Stimulated activated naive CD4-positive, alpha-beta T cell treated with Interleukin-2 at 50 U/mL for 16 hours (primary cell): ENCODE measurements at regions not wholly inside any gene's neighbourhood (a gene's known extent, or its start where the extent isn't known, plus 50 kb on each side); places are given as distances from the start of the nearest gene placed in this dataset.

Experiments used
- DNase-seq: peaks from one replicate; lab custom pipeline; 2025; lab: John Stamatoyannopoulos, UW

DNA sequence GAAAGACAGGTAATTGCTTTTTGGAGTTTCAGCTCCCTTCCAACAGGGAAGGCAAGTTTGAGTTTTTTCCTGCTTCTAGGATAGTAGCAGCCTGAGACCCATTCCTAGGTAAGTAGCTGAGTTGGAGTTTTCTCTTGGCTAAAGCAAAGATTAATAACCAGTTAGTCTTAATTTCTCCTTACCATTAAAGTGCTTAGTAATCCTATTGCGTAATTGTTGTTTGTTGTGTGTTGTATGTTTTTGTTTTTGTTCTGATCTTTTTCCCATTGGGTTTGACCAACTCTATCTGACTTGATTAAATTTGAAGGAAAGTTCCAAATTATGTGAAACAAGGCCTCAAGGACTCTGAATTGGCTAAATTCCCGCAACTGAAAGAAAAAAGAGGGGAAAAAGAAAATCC, 83.5 kb downstream of the TBX22 start:
- no peak for DNase-seq

DNA sequence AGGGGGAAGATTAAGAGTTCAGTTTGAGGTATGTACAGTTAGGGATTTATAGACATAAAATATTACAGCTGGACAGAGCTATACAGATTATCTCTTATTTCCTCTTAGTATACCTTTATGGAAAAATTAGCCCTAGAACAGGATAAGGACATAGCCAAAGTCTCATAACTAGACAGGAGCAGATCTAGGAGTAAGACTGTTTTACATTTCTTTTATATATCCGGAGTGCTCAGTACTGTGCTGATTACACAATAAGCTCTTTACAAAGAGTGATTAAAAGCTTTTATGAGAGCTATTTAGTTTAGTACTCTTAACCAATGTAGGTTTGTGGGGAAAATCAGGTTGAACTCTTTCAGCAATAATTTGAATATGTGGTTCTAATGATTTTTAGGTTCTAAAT, 105.8 kb downstream of the TBX22 start:
- DNase-seq: no peak

DNA sequence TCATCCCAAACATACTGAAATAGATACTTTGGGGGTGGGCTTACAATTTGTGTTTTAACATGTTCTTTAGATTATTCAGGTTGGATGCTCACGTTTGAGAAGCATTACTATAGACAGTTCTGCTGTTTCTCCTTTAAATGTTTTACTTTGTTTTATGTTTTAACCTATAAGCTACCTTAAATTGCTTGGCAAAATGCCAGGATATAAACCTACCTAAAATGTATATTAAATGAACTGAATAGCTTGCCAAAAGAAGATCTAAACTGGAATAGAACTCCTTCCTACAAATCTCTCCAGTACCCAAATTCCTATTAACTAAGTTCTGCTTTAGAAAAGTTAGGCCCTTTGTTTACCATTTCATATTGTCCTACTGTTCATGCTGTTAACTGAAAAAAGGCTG, 124.4 kb downstream of the TBX22 start:
- DNase-seq: no peak

DNA sequence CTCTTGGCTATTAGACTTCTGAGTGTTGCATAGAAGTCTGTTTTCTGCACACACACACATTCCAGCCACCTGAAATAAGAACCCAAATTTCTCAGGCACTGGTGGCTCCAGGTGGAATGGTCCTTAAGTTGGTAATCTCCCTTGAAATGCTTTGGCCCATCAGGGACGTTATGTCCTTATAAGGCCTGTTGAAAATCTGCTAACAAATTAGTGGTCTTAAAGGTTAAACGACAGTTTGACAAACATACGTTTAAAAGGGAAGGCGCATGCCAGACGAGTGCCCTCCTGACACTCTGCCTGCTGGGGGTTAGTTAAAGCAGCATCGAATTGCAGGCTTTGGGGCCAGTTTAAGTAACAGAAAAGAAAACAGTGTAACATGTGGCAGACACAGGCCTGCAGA, 125.0 kb downstream of the TBX22 start:
- no peak for DNase-seq

DNA sequence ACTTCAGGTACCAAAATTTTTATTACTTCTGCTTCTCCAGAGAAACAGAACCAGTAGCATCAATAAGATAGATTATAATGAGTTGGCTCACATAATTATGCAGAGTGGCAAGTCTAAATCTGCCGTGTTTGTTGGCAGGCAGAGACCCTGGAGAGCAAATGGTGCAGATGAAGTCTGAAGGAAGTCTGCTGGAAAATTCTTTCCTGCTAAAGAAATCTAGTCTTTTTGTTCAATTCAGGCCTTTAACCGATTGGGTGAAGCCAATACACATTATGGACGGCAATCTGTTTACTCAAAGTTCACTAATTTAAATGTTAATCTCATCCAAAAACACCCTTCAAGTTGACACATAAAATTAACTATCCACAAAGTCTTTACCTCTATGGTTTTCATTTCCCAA, 156.0 kb downstream of the TBX22 start:
- no peak for DNase-seq

DNA sequence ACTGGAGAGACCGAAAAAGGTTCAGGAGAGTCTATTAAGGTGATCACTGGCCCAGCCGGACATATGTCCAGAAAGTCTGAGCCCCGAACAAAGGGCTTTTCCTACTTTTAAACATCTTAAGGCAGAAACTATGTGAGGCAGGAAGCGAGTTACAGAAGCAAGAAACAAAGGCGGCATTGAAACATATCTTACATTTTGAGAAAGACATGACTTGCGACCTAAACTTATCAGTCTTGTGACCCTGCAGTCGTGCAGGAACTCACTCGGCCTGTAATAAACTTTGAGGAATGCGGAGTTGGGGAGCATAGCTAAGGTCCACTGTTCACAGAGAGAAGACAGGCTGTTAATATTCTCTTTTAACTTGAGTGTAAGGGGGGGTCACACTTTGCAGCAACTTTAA, 158.7 kb downstream of the TBX22 start:
- DNase-seq: no peak

DNA sequence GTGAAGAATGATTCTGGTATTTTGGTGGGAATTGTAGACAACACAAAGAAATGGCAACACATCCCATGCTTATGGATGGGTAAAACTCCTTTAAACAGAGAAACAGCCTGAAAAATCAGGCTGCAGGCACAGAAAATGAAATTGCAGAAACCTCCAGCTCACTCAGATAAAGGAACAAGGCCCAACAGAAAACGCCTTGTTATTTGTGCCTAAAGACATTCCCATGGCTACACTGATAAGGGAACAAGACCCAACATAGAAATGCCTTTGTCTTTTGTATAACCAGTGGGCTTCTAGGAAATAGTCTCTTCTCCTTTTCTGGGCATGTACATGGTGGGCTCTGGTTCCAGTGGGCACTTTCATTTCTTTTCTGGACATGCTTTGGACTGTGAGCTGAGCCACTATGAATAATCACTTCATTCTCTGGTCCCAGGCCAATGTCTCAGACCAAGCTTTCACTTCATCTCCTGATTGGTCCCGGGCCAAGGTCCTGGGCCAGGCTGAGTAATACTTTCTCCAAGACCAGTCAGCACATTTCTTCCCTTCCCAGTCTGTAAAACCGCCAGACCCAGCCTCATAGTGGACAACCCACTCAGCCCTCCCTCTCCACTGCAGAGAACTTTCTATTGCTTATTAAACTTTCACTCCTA, 160.5 kb downstream of the TBX22 start:
- DNase-seq: no peak

DNA sequence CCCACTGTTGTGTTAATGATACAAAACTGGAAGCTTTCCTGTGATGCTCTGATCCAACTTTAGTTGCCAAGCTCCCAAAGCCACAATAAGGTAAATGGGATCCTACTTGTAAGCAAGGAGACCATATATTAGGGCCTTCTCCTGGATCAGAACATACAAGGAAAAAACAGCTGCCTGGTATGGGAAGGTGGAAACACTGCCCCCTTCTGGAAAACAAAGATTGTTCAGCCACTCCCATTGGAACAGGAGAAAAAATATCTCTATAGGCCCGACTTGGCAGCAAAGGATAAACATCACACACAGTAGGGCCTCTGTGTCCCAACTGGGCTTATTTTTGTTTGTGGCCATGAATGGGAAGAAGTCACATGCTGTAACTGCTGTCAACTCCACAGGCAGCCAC, 166.5 kb downstream of the TBX22 start:
- no peak for DNase-seq

DNA sequence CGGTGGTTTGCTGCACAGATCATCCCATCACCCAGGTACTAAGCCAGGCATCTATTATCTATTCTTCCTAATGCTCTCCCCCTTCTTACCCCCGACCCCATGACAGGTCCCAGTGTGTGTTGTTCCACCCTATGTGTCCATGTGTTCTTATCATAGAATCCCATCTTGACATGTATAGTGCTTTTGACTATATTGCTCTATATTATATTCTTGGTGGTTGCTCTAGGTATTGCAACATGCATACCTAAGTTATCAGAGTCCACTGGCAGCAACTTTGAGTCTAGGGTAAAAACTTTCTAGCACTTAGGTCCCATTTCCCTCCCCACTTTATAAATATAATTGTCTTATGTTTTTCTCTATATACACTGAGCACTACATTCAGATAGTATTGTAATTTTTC, 170.3 kb downstream of the TBX22 start:
- DNase-seq: no peak

DNA sequence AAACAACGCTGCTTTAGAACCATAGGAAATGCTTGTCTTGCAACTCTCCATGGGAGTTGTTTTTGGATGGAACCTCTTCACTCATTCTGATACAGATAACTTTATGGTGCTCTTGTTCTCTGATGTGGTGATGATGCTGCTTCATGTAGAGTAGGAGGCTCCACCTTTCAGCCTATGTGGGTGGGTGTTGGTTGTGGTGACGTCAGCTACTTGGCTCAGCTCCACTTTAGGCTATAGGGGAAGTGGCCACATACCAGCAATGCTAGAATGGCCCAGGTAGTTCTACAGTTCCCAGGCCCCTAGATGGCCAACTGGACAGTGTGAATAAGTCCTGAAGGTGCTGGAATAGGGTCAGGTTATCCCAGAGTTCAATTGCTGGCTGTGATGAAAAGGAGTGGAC, 192.1 kb downstream of the TBX22 start:
- no peak for DNase-seq

DNA sequence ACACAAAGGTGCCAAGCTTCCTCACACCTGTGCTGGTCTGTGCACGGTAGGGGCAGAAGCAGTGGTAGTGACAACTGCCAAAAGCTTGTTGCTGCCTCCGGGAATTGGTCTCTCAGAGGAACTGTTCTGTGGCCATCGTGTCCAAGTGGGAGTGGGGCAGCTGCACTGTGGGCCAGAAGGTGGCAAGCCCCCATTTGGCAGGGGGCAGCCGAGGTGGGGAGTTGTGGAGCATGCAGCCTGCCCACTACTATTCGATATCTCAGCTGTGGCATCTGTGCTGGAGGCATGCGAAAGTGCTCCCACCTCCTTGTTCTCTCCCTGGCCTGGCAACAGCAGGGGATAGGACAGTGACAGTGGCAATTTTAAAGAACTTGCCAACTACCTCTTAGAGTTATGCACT, 192.8 kb downstream of the TBX22 start:
- no peak for DNase-seq

DNA sequence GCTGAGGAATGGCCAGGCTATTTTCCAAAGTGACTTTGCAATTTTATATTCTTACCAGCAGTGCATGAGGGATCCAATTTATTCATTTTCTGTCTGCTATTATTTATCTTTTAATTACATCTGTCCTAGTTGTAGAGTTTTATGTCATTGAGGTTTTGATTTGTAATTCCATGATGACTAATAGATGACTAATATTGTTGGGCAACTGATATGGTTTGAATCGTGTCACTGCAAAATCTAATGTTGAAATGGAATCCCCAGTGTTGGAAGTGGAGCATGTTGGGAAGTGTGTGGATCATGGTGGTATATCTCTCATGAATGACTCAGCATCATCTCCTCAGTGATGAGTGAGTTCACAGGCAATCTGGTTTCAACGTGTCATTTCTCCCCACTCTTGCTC, 201.5 kb downstream of the TBX22 start:
- no peak for DNase-seq

DNA sequence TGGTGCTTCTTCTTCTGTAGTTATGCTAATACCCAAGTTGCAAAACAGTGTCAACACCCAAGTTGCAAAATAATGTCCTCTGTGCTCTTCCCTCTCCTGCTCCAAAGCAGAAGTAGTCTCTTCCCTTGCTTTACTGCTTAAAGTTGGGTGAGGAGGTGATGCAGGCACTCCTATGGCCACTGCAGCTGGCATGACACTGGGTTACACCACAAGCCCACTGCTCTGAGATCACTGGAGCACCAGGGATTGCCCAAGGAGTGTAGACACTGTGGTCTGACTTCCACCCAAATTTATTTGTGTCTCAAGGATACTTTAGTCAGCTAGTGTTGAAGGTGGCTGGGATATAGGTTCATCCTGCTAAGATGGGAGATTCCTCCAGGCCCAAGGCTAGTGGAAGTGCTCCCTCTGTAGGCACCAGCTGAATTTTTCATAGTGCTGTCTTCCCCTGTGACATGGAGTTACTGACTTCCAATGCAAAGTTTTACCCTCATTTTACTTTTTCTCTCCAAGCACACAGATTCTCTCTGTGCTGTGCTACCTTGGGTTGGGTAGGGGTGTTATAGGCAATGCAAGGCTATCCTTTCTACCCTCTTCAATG, 196.2 kb upstream of the TENT5D start:
- DNase-seq: no peak

DNA sequence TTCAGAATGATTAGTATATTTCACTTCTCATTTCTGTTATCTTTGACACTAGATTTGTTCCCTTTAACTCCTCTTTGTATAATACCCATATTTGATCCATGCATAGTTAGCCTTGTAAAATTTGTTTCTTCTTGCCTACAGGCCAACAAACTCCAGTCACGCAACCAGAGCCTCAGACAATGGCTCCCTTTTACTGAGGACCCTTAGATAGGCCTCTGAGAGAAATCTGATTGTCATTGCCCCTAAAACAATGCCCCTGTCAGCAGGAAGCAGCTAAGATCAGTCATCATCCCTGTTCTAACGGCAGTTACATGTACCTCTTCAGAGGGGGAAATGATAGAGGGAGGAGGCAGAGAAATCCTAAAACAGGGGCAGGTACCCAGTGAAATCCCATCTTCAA, 190.6 kb upstream of the TENT5D start:
- DNase-seq: no peak

DNA sequence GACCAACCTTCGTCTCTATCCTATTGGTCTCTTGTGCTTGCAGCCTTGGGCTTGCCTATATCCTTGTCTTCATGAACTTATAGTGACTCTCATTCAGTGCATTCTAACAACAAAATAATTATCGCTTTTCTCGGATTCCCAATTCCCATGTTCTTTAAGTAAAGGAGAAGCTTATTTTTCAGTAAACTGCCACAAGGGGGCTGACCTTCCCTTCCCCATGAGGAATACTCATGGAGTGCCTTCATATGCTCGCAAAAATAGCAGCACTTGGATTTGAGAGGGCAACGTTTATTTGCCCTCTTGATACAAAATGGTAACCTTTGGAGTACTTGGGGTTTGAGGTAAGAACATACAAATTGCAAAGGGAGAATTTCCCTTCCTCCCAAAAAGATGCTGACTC, 183.2 kb upstream of the TENT5D start:
- no peak for DNase-seq

DNA sequence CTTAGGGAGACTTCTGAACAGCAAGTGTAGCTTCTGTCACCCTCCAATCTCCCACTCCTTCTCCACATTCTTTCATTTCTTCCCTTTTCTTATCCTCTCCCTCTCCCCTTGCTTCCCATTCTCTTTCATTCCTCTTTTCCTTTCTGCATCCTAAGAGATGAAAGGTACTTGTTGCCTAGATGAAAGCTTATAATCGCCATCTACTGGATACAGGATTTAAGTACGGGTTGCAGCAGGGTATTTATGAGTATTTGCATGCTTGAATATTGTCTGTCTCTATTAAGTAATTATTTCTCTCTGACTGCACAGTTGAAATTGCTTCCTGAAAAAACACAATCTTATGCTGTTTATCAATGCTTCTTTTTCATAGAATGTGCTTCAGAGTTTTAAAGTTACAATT, 174.0 kb upstream of the TENT5D start:
- DNase-seq: no peak

DNA sequence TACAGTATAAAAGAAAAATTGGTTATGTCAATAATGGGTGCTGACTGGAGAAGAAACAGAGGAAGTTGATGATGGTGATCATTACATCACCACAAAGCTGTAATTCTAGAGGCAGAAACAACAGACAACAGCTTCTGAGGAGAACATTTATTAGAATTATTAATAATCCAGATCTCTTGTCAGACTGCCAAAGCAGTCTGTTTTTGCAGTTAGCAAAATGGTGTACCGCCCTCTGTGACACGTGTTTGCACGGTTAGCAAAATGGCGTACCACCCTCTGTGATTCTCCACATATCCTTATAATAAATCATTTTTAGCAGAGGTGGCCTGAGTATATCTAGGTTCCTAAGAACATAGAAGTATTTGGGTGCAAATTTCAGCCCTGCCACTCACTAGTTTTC, 154.0 kb upstream of the TENT5D start:
- no peak for DNase-seq

DNA sequence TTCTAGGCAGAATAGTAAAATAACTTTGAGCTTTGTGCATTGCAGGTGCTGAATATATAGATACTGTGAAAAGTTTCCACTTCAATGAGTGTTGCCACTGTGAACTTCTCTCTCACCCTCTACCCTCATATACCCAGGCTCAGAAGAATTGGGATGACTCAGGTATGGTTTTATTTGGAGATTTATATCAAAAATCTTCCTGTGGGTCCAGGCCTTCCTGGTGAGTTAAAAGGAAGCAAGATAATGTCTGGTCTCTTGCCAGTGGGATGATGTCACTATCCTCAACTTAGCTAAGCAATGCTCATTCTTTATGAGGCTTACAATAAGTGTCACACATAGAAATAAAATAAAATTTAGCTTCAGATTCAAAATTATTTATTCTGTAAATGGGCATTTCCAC, 153.3 kb upstream of the TENT5D start:
- DNase-seq: no peak

DNA sequence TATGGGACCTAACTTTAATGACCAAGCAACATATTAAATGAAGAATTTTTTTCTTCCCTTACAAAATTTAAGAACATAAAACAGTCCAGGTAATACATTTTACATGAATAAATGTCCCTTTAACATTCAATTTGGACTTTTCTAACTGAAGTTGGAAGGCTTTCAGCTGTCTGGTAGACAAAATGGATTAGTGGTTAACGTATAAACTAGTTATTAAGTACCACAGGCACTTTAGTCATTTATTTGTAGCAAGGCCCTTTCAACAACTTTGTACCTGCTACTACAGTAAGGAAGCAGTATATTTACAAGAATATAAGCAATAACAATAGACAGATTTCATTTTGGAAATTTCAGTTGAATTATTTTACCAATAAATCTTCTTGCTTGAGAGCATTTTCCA, 152.5 kb upstream of the TENT5D start:
- no peak for DNase-seq

DNA sequence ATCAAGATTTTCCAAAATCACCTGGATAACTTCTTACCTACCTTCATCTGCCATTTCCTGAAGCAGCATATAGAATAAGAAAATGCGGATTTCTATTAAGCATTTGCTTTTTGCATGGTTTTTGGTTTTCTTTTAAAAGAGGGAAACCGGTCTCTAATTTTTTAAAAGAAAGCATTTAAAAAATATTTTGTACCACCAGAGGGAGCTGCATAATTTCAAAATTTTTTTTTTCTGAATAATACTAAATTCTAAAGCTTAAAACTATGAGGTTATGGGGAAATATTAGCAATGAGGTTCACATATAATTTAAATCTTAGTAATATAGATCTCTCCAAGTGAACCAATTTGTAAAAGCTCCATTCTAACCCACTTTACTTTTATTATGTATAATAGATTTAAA, 137.7 kb upstream of the TENT5D start:
- DNase-seq: no peak

DNA sequence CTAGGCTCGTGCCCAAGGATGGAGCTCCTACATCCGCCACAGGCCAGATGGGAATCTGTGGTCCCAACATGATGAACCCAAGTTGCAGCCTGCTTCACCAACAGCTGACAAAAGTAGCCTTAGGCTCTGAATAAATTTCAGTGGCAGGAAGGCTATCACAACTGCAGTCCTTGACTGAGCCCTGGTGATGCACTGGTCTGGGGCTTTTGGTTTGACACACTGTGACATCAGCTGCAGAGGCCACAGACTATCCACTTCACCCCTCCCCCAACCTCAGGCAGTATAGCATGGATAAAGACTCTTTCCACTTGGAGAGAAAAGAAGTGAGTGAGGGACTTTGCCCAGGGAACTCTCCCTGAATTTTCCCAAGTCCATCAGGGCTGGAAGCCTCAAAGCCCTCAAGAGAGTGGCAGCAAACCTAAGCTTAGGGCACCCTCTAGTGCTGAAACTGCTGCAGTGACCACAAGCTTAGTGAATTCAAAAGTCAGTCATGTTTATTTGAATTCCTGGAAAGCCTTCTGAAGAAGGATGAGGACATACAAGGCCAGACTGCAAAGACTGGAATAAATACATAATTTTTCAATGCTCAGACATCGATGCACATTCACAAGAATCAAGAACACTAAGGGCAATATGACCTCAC, 135.0 kb upstream of the TENT5D start:
- DNase-seq: no peak

DNA sequence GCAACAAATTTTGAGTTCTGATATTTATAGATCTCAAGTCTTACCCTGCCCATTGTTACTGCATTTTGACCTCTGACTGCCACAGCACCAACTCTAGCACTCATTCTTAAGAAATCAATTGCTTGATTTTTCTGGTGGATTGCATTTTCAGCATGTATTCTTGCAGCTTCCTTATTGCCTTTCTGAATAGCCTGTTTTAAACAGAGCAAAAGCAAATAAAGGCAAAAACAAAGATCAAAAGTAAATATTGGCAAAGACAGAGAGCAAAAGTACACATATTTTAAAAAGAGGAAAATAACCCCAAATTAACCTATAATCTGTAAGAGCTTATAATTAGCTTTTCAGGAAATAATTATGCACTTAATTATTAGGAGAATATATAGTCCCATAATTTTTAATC, 129.4 kb upstream of the TENT5D start:
- DNase-seq: no peak

DNA sequence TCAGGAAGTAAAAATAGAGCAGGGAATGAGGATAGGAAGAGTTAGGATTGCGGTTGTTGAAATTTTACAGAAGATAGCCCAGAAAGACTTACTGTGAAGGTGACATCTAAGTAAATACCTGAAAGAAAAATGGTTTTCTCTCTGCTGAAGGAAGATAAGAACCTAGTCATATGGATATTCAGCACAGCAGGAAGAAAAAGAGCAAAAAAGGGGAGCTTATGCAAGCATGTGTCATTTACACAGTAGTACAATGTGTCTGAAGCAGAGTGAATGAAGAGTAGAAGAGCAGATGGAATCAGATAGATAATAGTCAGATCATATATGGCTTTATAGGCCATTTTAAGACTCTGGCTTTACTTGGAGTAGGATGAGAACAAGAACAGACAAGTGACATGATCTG, 126.9 kb upstream of the TENT5D start:
- DNase-seq: no peak

DNA sequence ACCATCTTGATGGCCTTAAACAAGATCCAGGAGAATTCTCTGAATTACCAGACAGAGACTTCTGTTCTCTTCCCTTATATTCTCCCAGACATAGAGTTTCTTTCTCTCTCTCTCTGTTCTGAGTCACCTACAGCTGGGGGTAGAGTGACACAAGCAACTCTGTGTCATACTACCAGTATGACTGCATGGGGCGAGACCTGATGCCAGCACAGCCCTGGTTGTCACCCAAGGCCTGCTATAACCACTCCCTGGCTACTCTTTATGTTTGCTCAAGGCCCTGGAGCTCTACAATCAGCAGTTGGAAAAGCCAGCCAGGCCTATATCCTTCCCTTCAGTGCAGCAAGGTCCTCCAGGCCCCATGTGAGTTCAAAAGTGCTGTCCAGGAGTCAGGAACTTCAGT, 114.2 kb upstream of the TENT5D start:
- DNase-seq: no peak
